GM12801 (cell line): ENCODE measurements at regions not wholly inside any gene's neighbourhood (a gene's known extent, or its start where the extent isn't known, plus 50 kb on each side); places are given as distances from the start of the nearest gene placed in this dataset.

Experiments
- TF ChIP-seq, protein P1 (sequence below): IDR thresholded peaks from one replicate; pipeline ENCODE4 v1.5.1; 2011; ENCODE audit warnings: control low read depth; ENCODE audit not compliant: insufficient read length; ENCODE audit errors: extremely low read depth

DNA sequence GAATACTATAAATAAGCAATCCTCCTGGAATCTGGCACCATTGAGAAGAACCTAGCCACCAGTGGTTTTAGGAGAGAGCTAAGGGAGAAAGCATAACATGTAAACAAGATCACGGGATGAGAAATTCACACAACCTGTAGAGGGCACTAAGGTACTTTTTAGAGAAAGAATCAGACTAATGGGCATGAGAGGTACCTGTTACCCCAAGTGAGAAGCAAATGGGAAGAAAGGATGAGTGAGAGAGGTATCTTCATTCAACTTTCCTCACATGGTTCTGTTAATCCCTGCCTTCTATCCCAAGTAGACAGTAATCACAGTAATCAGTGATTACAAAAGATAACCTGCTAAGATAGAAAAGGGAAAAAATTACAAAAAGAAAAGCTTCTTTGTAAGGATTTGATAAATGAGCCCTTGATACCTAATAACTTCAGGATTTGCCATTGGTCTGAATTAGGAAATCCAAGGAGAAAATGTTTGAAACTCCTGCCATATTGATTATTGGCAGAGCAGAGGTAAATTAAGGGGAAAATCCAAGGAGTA, 251.1 kb upstream of the ADGRL2 start:
- TF ChIP-seq, protein P1, sequence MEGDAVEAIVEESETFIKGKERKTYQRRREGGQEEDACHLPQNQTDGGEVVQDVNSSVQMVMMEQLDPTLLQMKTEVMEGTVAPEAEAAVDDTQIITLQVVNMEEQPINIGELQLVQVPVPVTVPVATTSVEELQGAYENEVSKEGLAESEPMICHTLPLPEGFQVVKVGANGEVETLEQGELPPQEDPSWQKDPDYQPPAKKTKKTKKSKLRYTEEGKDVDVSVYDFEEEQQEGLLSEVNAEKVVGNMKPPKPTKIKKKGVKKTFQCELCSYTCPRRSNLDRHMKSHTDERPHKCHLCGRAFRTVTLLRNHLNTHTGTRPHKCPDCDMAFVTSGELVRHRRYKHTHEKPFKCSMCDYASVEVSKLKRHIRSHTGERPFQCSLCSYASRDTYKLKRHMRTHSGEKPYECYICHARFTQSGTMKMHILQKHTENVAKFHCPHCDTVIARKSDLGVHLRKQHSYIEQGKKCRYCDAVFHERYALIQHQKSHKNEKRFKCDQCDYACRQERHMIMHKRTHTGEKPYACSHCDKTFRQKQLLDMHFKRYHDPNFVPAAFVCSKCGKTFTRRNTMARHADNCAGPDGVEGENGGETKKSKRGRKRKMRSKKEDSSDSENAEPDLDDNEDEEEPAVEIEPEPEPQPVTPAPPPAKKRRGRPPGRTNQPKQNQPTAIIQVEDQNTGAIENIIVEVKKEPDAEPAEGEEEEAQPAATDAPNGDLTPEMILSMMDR, result no peak

DNA sequence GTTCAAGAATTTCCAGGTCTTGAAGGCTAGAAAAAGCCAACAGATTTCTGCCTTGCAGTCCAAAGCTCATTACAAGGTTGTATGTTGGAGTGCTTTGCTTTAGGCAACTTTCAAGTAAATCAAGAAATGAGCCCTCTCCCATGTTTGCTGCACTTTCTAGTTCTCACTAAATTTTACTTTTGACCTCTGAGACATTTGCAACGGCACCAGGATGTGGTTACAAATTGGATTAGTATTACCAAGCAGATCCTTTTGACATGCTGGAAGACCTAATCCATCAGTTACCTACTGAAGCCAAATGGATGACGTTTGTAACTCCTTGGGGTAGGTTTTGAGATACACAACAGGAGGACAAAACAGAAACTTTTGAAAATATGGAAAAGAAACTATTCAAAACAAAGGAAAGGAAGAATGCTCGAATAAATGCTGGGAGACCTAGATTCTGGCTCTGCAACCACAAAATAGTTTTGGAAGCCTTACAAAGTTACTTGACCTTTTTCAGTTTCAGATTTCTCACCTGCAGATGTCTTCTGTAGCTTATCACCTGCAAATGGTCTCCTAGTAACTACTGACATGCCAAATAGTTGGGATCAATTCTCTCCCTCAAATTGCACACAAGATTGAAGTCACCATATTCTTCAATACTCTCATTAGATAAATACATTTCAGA, 251.7 kb upstream of the ADGRL2 start:
- TF ChIP-seq, protein P1, result no peak

DNA sequence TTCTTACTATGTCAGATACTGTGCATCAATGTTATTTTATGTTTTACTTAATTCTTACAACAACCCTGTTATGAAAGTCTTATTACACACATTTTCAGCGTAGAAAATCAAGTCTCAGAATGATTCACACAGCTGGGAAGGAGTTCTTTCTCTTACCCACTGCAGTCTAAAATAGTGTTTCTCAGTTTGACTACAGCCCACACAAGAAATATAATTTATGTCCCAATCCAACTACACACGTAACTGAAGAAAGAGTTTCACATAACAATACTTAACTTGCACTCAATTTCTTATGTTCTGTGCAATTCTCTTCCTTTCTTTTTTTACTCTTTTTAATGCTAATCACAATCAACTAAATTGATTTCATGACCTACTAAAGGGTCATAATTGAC, 252.8 kb upstream of the ADGRL2 start:
- TF ChIP-seq, protein P1, result no peak

DNA sequence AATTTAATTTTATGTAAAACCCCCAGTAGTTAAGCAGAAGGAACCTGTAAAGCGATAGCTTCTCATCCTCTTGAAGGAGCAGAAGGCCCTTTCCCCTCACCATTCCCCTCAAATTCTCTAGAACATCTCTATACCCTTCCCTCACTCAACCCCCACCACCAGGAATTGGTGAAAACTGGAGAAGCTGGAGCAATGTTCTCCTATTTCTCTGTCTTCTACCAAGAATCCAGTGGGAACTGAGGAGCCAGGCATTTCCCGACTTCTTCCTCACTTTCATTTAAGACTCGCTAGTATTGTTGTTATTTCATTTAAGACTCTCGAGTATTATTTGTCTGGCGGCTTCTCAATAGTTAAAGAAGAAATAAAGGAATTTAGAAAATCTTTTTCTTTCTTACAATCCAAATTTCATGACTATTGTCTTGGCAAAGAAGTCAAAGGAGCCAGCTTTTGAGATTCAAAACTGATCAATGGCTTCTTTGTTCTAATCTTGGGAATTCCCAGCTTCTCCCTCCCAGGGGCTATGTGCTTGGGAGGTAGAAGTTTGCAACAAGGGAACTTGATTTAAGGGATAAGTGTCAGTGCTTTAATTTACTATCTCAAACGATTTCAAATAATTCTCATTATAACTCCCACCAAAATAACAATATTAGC, 253.3 kb upstream of the ADGRL2 start:
- TF ChIP-seq, protein P1, result no peak

DNA sequence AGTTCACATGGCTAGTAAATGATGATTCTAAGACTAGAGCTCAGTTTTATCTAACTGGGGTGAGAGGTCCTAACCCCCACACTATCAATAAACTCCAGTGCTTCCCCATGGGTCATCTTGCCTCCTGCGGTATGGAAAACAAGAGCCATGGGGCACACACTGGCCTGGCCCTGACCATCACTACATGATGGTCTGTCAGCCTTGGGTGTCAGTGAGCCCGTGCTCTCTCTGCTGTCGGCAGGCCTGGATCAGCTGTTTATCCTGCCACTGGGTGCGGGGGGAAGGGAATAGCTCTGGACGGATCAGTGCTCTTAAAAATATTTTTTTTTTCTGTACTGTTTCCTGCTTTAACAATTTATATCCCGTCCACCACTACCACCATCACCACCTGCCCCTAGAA, 255.0 kb upstream of the ADGRL2 start:
- TF ChIP-seq, protein P1, result no peak

DNA sequence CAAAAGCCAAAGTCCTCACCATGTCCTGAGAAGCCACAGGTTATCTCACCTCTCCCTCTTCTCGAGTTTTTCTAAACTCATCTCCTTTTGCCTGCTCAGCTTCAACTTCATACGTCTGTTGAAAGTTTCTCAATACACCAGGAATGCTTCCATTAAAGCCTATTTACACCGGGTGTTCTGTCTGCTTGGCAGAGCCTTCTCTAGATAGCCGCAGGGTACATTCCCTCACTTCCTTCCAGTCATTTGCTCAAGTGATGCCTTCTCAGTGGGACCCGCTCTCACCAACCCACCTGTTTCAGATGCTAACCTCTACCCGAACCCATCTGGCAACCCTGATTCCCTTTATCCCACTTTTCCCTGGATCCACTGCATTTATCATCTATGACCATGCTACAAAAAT, 257.0 kb upstream of the ADGRL2 start:
- TF ChIP-seq, protein P1, result no peak

DNA sequence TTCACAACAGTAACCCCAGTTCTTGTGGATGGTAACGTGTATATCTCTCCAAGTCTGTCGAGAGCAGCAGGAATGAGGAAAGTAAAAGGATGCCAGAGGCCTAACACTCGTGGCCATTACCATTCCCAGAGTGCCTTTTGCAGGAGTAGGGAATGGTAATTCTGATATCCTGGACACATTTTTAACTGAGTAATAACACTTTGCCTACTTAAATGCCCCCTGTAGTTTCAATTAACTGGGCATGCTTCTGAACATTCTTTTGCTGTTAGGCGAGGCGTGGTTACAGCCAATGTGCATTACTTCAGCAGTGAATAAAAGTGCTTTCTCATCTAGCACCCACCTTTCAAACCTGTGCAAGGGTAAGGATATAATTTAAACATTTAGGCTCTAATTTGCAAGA, 258.5 kb upstream of the ADGRL2 start:
- TF ChIP-seq, protein P1, result no peak
